ENCODE measurements at regions not wholly inside any gene's neighbourhood (a gene's known extent, or its start where the extent isn't known, plus 50 kb on each side); places are given as distances from the start of the nearest gene placed in this dataset.

DNA sequence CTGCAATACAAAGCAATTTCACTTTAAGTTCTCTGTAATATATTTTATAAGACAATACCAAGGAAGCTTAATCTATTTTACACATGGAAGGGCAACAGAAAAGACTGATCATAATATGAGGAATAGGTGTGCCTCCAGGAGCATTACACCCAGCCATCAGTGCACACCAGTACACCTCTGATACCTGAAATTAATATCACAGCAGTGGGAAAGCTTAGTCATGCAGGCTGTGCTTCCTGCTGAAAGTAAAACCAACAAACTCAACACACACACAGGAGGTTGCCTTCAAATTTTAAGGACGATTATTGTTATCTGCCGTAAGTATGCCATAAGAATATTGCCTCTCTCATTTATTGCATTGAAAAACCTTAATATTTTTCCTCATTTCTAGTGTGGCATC, 1119.1 kb upstream of the TENM4 start:
- DNase-seq (ENCODE audit: low read depth): no peak
- no peaks in the 10 kb centered on the region for H3K27me3 ChIP-seq (ENCODE audit: control insufficient read depth, insufficient read depth, low read length)
- CTCF ChIA-PET: no interaction called here
- no peak for TF ChIP-seq CTCF (IDR thresholded peaks at IDR 0.05; ENCODE audit: insufficient read depth, low read depth, low read length)
- no peaks in the 10 kb centered on the region for H3K36me3 ChIP-seq (ENCODE audit: control insufficient read depth, insufficient read depth, low read length)
- POLR2A ChIA-PET: no interaction called here
- no peak overlapping the region for H3K4me3 ChIP-seq (ENCODE audit: low read depth, low read length)

GRCh38 chr11:80553565-80553964, 1112.7 kb upstream of the TENM4 start:
- no peaks in the 10 kb centered on the region for H3K27me3 ChIP-seq (ENCODE audit: control insufficient read depth, insufficient read depth, low read length)

DNA sequence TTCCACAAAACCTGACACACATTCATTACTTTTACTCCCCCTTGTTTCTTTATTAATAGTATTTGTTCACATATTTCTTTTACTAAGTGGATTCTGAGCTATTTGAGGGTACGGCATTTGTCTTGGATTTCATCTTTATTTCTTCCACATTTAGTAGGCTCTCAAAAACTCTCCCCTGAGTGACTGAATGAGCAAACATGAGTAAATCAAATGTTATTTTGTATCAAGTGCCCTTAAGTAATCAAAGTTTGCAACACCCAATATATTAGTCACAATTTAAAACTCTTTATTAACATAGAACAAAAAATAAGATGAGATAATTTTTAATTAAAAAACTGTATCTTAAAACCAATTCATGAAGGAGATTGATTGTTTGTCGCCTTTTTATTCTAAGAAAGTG, 1101.9 kb upstream of the TENM4 start:
- no peaks in the 10 kb centered on the region for H3K36me3 ChIP-seq (ENCODE audit: control insufficient read depth, insufficient read depth, low read length)
- no peak overlapping the region for H3K4me3 ChIP-seq (ENCODE audit: low read depth, low read length)
- ChIA-PET POLR2A (no interaction called here), CTCF (no interaction called here)
- DNase-seq (ENCODE audit: low read depth): no peak
- H3K27me3 ChIP-seq (ENCODE audit: control insufficient read depth, insufficient read depth, low read length): no peaks in the 10 kb centered on the region
- no peak for TF ChIP-seq CTCF (IDR thresholded peaks at IDR 0.05; ENCODE audit: insufficient read depth, low read depth, low read length)

More at GRCh38 chr11:80553565-80553964, 1112.7 kb upstream of the TENM4 start:
- no peak for TF ChIP-seq CTCF (IDR thresholded peaks at IDR 0.05; ENCODE audit: insufficient read depth, low read depth, low read length)
- POLR2A ChIA-PET: no interaction called here
- CTCF ChIA-PET: no interaction called here
- Histone ChIP-seq H3K4me3 (ENCODE audit: low read depth, low read length) (no peak overlapping the region), H3K36me3 (ENCODE audit: control insufficient read depth, insufficient read depth, low read length) (no peaks in the 10 kb centered on the region)
- DNase-seq (ENCODE audit: low read depth): no peak

- H3K4me3 ChIP-seq (ENCODE audit: low read depth, low read length): no peak overlapping the region
- no peak for TF ChIP-seq CTCF (IDR thresholded peaks at IDR 0.05; ENCODE audit: insufficient read depth, low read depth, low read length)
- H3K36me3 ChIP-seq (ENCODE audit: control insufficient read depth, insufficient read depth, low read length): no peaks in the 10 kb centered on the region
- ChIA-PET CTCF (no interaction called here), POLR2A (no interaction called here)
- H3K27me3 ChIP-seq (ENCODE audit: control insufficient read depth, insufficient read depth, low read length): no peaks in the 10 kb centered on the region
- no peak for DNase-seq (ENCODE audit: low read depth)
Observed at GRCh38 chr11:80538040-80538439, 1097.2 kb upstream of the TENM4 start.

DNA sequence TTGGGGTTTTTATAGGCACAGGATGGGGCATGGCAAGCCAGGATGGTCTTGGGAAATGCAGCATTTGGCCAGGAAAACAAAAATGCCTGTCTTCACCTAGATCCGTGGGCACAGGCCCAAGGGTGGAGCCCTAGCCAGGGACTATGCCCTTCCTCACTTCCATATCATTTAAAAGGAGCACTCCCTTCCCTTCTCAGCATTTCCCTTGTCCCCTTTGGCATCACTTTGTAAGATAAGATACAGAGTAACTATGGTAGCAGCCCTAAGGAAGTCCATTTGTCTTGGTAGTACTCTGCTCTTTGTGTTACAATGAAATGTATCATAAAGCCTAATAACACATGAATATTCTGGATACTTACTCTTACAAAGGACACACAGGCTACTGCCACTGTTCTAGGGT, 1092.6 kb upstream of the TENM4 start:
- DNase-seq (ENCODE audit: low read depth): no peak
- no peaks in the 10 kb centered on the region for H3K36me3 ChIP-seq (ENCODE audit: control insufficient read depth, insufficient read depth, low read length)
- POLR2A ChIA-PET: no interaction called here
- no peak overlapping the region for H3K4me3 ChIP-seq (ENCODE audit: low read depth, low read length)
- no peaks in the 10 kb centered on the region for H3K27me3 ChIP-seq (ENCODE audit: control insufficient read depth, insufficient read depth, low read length)
- no peak for TF ChIP-seq CTCF (IDR thresholded peaks at IDR 0.05; ENCODE audit: insufficient read depth, low read depth, low read length)
- CTCF ChIA-PET: no interaction called here
